ENCODE measurements at regions not wholly inside any gene's neighbourhood (a gene's known extent, or its start where the extent isn't known, plus 50 kb on each side); places are given as distances from the start of the nearest gene placed in this dataset.

- no CpG with 5 or more reads among the region's 7 CpGs for WGBS (ENCODE audit: insufficient coverage)
- no peaks in the 10 kb centered on the region for H3K36me3 Mint-ChIP-seq
- Histone ChIP-seq H3K36me3 (replicated peaks in 1 of 2; ENCODE audit: control insufficient read depth in 1 of 2, insufficient read depth in 2 of 2, low read length in 2 of 2) (no peaks in the 10 kb centered on the region), H2AFZ (ENCODE audit: insufficient read depth, low read depth, low read length, poor library complexity, severe bottlenecking) (no peak overlapping the region), H4K20me1 (ENCODE audit: insufficient read depth, low read length) (no peaks in the 10 kb centered on the region), H3K27ac (ENCODE audit: low read depth in 1 of 2, low read length in 2 of 2) (no peak overlapping the region), H3K4me3 (replicated peaks in 1 of 3; ENCODE audit: low read depth in 2 of 3, low read length in 3 of 3) (no peak overlapping the region), H3K9me3 (replicated peaks in 1 of 2; ENCODE audit: control insufficient read depth in 1 of 2, insufficient read depth in 1 of 2, low read length in 2 of 2) (no peaks in the 10 kb centered on the region), H3K4me2 (replicated peaks; ENCODE audit: extremely low read depth, low read length, poor library complexity, severe bottlenecking) (no peak overlapping the region), H3K9ac (ENCODE audit: insufficient read depth, low read length, poor library complexity, severe bottlenecking) (no peak overlapping the region), H3K27me3 (ENCODE audit: control insufficient read depth in 2 of 2, insufficient read depth in 2 of 2, low read length in 2 of 2) (no peaks in the 10 kb centered on the region), H3K4me1 (ENCODE audit: control insufficient read depth in 1 of 2, insufficient read depth in 2 of 2, low read length in 2 of 2) (no peaks in the 10 kb centered on the region), H3K79me2 (ENCODE audit: insufficient read depth, low read length) (no peaks in the 10 kb centered on the region)
- DNase-seq, result no peak
- no peak overlapping the region for H3K27ac Mint-ChIP-seq
- intact Hi-C loops (cut with micrococcal nuclease), result no loop called here
- no peak overlapping the region for H3K4me3 Mint-ChIP-seq
- no peaks in the 10 kb centered on the region for H3K4me1 Mint-ChIP-seq
- TF ChIP-seq, protein P1, sequence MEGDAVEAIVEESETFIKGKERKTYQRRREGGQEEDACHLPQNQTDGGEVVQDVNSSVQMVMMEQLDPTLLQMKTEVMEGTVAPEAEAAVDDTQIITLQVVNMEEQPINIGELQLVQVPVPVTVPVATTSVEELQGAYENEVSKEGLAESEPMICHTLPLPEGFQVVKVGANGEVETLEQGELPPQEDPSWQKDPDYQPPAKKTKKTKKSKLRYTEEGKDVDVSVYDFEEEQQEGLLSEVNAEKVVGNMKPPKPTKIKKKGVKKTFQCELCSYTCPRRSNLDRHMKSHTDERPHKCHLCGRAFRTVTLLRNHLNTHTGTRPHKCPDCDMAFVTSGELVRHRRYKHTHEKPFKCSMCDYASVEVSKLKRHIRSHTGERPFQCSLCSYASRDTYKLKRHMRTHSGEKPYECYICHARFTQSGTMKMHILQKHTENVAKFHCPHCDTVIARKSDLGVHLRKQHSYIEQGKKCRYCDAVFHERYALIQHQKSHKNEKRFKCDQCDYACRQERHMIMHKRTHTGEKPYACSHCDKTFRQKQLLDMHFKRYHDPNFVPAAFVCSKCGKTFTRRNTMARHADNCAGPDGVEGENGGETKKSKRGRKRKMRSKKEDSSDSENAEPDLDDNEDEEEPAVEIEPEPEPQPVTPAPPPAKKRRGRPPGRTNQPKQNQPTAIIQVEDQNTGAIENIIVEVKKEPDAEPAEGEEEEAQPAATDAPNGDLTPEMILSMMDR (IDR thresholded peaks at IDR 0.05), result no peak
- peaks cover 0 to 4% (median 1%) of the 10 kb centered on the region in 7 donors for H3K9me3 Mint-ChIP-seq
- peaks cover 1 to 4% (median 2%) of the 10 kb centered on the region in 3 donors for H3K27me3 Mint-ChIP-seq (ENCODE audit: low read depth in 3 of 3)
These were observed 486.4 kb upstream of the DAB1 start for GRCh38 chr1:57910305-57910704.

- 29% methylated on average over 1 of the region's 6 CpGs for WGBS (ENCODE audit: insufficient coverage)
- intact Hi-C loops (cut with micrococcal nuclease), result no loop called here
- Mint-ChIP-seq H3K9me3 (peaks cover 0 to 4% (median 0%) of the 10 kb centered on the region in 7 donors), H3K4me1 (no peaks in the 10 kb centered on the region), H3K36me3 (no peaks in the 10 kb centered on the region), H3K4me3 (no peak overlapping the region), H3K27me3 (ENCODE audit: low read depth in 3 of 3) (peaks cover 1 to 4% (median 2%) of the 10 kb centered on the region in 3 donors), H3K27ac (no peak overlapping the region)
- Histone ChIP-seq H3K27ac (ENCODE audit: low read depth in 1 of 2, low read length in 2 of 2) (no peak overlapping the region), H3K9me3 (replicated peaks in 1 of 2; ENCODE audit: control insufficient read depth in 1 of 2, insufficient read depth in 1 of 2, low read length in 2 of 2) (peaks cover 0 to 3% of the 10 kb centered on the region in 2 donors), H2AFZ (ENCODE audit: insufficient read depth, low read depth, low read length, poor library complexity, severe bottlenecking) (no peak overlapping the region), H3K4me3 (replicated peaks in 1 of 3; ENCODE audit: low read depth in 2 of 3, low read length in 3 of 3) (no peak overlapping the region), H3K9ac (ENCODE audit: insufficient read depth, low read length, poor library complexity, severe bottlenecking) (no peak overlapping the region), H4K20me1 (ENCODE audit: insufficient read depth, low read length) (no peaks in the 10 kb centered on the region), H3K4me1 (ENCODE audit: control insufficient read depth in 1 of 2, insufficient read depth in 2 of 2, low read length in 2 of 2) (no peaks in the 10 kb centered on the region), H3K79me2 (ENCODE audit: insufficient read depth, low read length) (no peaks in the 10 kb centered on the region), H3K27me3 (ENCODE audit: control insufficient read depth in 2 of 2, insufficient read depth in 2 of 2, low read length in 2 of 2) (no peaks in the 10 kb centered on the region), H3K36me3 (replicated peaks in 1 of 2; ENCODE audit: control insufficient read depth in 1 of 2, insufficient read depth in 2 of 2, low read length in 2 of 2) (no peaks in the 10 kb centered on the region), H3K4me2 (replicated peaks; ENCODE audit: extremely low read depth, low read length, poor library complexity, severe bottlenecking) (no peak overlapping the region)
- no peak for DNase-seq
- TF ChIP-seq, protein P1 (IDR thresholded peaks at IDR 0.05), result no peak
These were observed 484.5 kb upstream of the DAB1 start for GRCh38 chr1:57908147-57908890.
